HepG2 (cell line): ENCODE measurements at regions not wholly inside any gene's neighbourhood (a gene's known extent, or its start where the extent isn't known, plus 50 kb on each side); places are given as distances from the start of the nearest gene placed in this dataset.

ENCODE experiments used
- ATAC-seq: fragments of 200-7000 bp; cut with Tn5 transposase; 3 replicates; pipeline ENCODE4 v1.9.1; 2020; ENCODE audit warnings: mild to moderate bottlenecking, moderate library complexity
- BruUV-seq: library from RNA; stranded (reverse); fragments of 400-500 nt; replicated peaks from 2 replicates; lab custom pipeline; 2021; lab: Mats Ljungman, UMichigan
- CTCF ChIA-PET: fragments of 300-600 bp; formaldehyde crosslinking; extraction: SDS; loops from one replicate; lab custom pipeline; 2021; ENCODE audit warnings: low total read pairs, inconsistent platforms, low intra/inter-chr PET ratio; lab: Yijun Ruan, JAX
- POLR2A ChIA-PET: fragments of 350-600 bp; sonication (Branson Sonifier 250); formaldehyde crosslinking; loops from one replicate; lab custom pipeline; 2020; ENCODE audit warnings: antibody characterized with exemption, inconsistent platforms; lab: Yijun Ruan, JAX
- DNase-seq: peaks from one replicate; pipeline ENCODE4 v3.0.0-alpha.2; 2015; ENCODE audit warnings: low spot score
- FAIRE-seq: peaks from 3 replicates; lab custom pipeline; 2011; peaks lifted over from hg19 to GRCh38; lab: Jason Lieb, UNC
- H2AFZ ChIP-seq: one replicate; pipeline ENCODE4 v1.6.1; 2011; ENCODE audit warnings: low read length, inconsistent platforms
- H3K27ac ChIP-seq: fragments of 300-600 bp; 3 replicates; pipeline ENCODE4 v1.8.0; 2011; ENCODE audit warnings: mixed run types, mild to moderate bottlenecking, mixed read lengths, low read length, inconsistent platforms; ENCODE audit not compliant: insufficient read depth; ENCODE audit errors: extremely low read length
- H3K27me3 ChIP-seq, 2 experiments: fragments of 200-600 bp in 1 of 2; 2 replicates in 1 of 2; 3 replicates in 1 of 2; pipeline versions ENCODE4 v1.6.0 to v1.8.0; 2011; ENCODE audit warnings: low read length in 2 of 2, mild to moderate bottlenecking in 2 of 2, moderate library complexity in 2 of 2, inconsistent platforms in 1 of 2; ENCODE audit not compliant: insufficient read depth in 2 of 2, control insufficient read depth in 1 of 2
- H3K36me3 ChIP-seq, 2 experiments: fragments of 200-600 bp in 1 of 2; replicated peaks in 1 of 2; 2 replicates in 1 of 2; 3 replicates in 1 of 2; pipeline versions ENCODE4 v1.5.1 to v1.8.0; 2011; ENCODE audit warnings: low read length in 2 of 2, inconsistent platforms in 1 of 2; ENCODE audit not compliant: insufficient read depth in 2 of 2, control insufficient read depth in 1 of 2
- H3K4me1 ChIP-seq: 2 replicates; pipeline ENCODE4 v1.5.1; 2012; ENCODE audit warnings: low read length, inconsistent platforms; ENCODE audit not compliant: insufficient read depth
- H3K4me2 ChIP-seq: 2 replicates; pipeline ENCODE4 v1.6.0; 2011; ENCODE audit warnings: low read depth, low read length, inconsistent platforms
- H3K4me3 ChIP-seq, 3 experiments: fragments of 200-600 bp in 1 of 3; sonication (generic), shearing (Covaris generic) in 1 of 3; replicated peaks in 1 of 3; 2 replicates each; pipeline ENCODE4 v1.5.1; 2011 to 2016; ENCODE audit warnings: low read length in 3 of 3, inconsistent platforms in 2 of 3, low read depth in 2 of 3, mild to moderate bottlenecking in 2 of 3, control low read depth in 1 of 3, mixed read lengths in 1 of 3; ENCODE audit not compliant: insufficient read depth in 1 of 3
- H3K79me2 ChIP-seq: one replicate; pipeline ENCODE4 v1.6.1; 2011; ENCODE audit warnings: low read length, inconsistent platforms; ENCODE audit not compliant: insufficient read depth
- H3K9ac ChIP-seq: 2 replicates; pipeline ENCODE4 v1.6.0; 2011; ENCODE audit warnings: mild to moderate bottlenecking, low read depth, low read length, inconsistent platforms; ENCODE audit not compliant: insufficient read depth
- H3K9me3 ChIP-seq: 2 replicates; pipeline ENCODE4 v1.5.1; 2012; ENCODE audit warnings: mild to moderate bottlenecking, low read length
- H4K20me1 ChIP-seq: 2 replicates; pipeline ENCODE4 v1.6.0; 2011; ENCODE audit warnings: inconsistent platforms, mild to moderate bottlenecking, low read length, moderate library complexity; ENCODE audit not compliant: insufficient read depth
- AHR ChIP-seq: IDR thresholded peaks from 2 replicates; pipeline ENCODE4 v1.6.1; 2018; ENCODE audit warnings: missing genetic modification reagents, missing compliant biosample characterization
- ARNT ChIP-seq: fragments of 450-650 bp; IDR thresholded peaks from 2 replicates; pipeline ENCODE4 v1.6.1; 2017
- CBX1 ChIP-seq: IDR thresholded peaks from one replicate; pipeline ENCODE4 v1.6.1; 2016; ENCODE audit warnings: antibody characterized with exemption, low read depth
- FOXC1 ChIP-seq: sonication (generic); formaldehyde crosslinking; IDR thresholded peaks from 2 replicates; pipeline ENCODE4 v1.8.0; 2022; ENCODE audit warnings: mild to moderate bottlenecking, missing genetic modification reagents, borderline replicate concordance
- GATA4 ChIP-seq: sonication (generic); IDR thresholded peaks from 2 replicates; pipeline ENCODE4 v1.6.1; 2016; ENCODE audit warnings: antibody characterized with exemption, low read depth, borderline replicate concordance
- IRF1 ChIP-seq: sonication (generic); formaldehyde crosslinking; IDR thresholded peaks from 2 replicates; pipeline ENCODE4 v1.4.0; 2020; ENCODE audit warnings: low read depth, mild to moderate bottlenecking, missing genetic modification reagents
- IRF9 ChIP-seq: sonication (generic); formaldehyde crosslinking; IDR thresholded peaks from 2 replicates; pipeline ENCODE4 v1.8.0; 2022; ENCODE audit warnings: missing genetic modification reagents, mild to moderate bottlenecking, borderline replicate concordance
- PCBP1 ChIP-seq: fragments of 200-400 bp; formaldehyde crosslinking; IDR thresholded peaks from 2 replicates; pipeline ENCODE4 v1.6.1; 2017; ENCODE audit warnings: mild to moderate bottlenecking, low read depth, low read length, borderline replicate concordance
- ZNF362 ChIP-seq: sonication (generic); formaldehyde crosslinking; IDR thresholded peaks from 2 replicates; pipeline ENCODE4 v1.4.0; 2020; ENCODE audit warnings: missing genetic modification reagents, mild to moderate bottlenecking, borderline replicate concordance
- ZNF407 ChIP-seq: sonication (generic); formaldehyde crosslinking; IDR thresholded peaks from one replicate; pipeline ENCODE4 v1.5.1; 2020; ENCODE audit warnings: mild to moderate bottlenecking, missing genetic modification reagents; ENCODE audit errors: not compliant biosample characterization
- ZNF432 ChIP-seq: sonication (generic); formaldehyde crosslinking; IDR thresholded peaks from 2 replicates; pipeline ENCODE4 v1.5.0; 2020; ENCODE audit warnings: missing genetic modification reagents, mild to moderate bottlenecking, borderline replicate concordance
- ZNF556 ChIP-seq: sonication (generic); formaldehyde crosslinking; IDR thresholded peaks from 2 replicates; pipeline ENCODE4 v1.4.0; 2020; ENCODE audit warnings: mild to moderate bottlenecking, missing genetic modification reagents, borderline replicate concordance
- ZNF75D ChIP-seq: sonication (generic); formaldehyde crosslinking; IDR thresholded peaks from 2 replicates; pipeline ENCODE4 v1.8.1; 2023; ENCODE audit warnings: missing genetic modification reagents, mild to moderate bottlenecking, borderline replicate concordance
- ZSCAN21 ChIP-seq: sonication (generic); formaldehyde crosslinking; IDR thresholded peaks from 2 replicates; pipeline ENCODE4 v1.8.0; 2022; ENCODE audit warnings: mild to moderate bottlenecking, missing genetic modification reagents, moderate library complexity, borderline replicate concordance
- in situ Hi-C: cut with HindIII; loops from 2 replicates; pipeline ENCODE4 v1.10.0; 2017; ENCODE audit warnings: low pct_unique_long_range_greater_than_20kb; ENCODE audit not compliant: extremely low pct_ligation_motif_present
- intact Hi-C: fragments of 100-400 bp; cut with micrococcal nuclease; formaldehyde crosslinking; loops from one replicate; pipeline ENCODE4 v1.10.0; 2022; ENCODE audit not compliant: unreplicated experiment

- intact Hi-C loops: no loop called here
- FAIRE-seq (no peak), ATAC-seq (no peak), DNase-seq (no peak)
- in situ Hi-C loops: no loop called here
- Histone ChIP-seq H3K4me1 (no peaks in the 10 kb centered on the region), H3K27me3 (no peaks in the 10 kb centered on the region), H3K9me3 (peaks cover 71% of the 10 kb centered on the region), H3K27ac (no peak overlapping the region), H3K9ac (no peak overlapping the region), H3K36me3 (no peaks in the 10 kb centered on the region), H3K4me3 (no peak overlapping the region), H3K4me2 (no peak overlapping the region), H2AFZ (no peak overlapping the region), H3K79me2 (no peaks in the 10 kb centered on the region), H4K20me1 (no peaks in the 10 kb centered on the region)
- POLR2A ChIA-PET: interaction anchor here (0.7 kb wide), 1 partner anchor 41 kb away, joined by 3 read pairs; no protein-coding TSS in a partner anchor
- CTCF ChIA-PET: no interaction called here
- no TSS peak for BruUV-seq
- no peak for TF ChIP-seq PCBP1
- TF ChIP-seq AHR (CRISPR knock-in tag): no peak
- no peak for TF ChIP-seq ZNF362
- TF ChIP-seq FOXC1 (CRISPR knock-in tag): no peak
- TF ChIP-seq ZSCAN21 (CRISPR knock-in tag): no peak
- no peak for TF ChIP-seq ZNF432 (CRISPR knock-in tag)
- no peak for TF ChIP-seq GATA4
- no peak for TF ChIP-seq ZNF407 (CRISPR knock-in tag)
- TF ChIP-seq ZNF75D (CRISPR knock-in tag): no peak
- TF ChIP-seq IRF1 (CRISPR knock-in tag): no peak
- TF ChIP-seq CBX1: no peak
- TF ChIP-seq IRF9 (CRISPR knock-in tag): no peak
- TF ChIP-seq ARNT: no peak
- TF ChIP-seq ZNF556 (CRISPR knock-in tag): no peak
These were observed 249.6 kb upstream of the CHRM2 start for GRCh38 chr7:136618818-136619217.
